CD14-positive monocyte (primary cell): ENCODE measurements at regions not wholly inside any gene's neighbourhood (a gene's known extent, or its start where the extent isn't known, plus 50 kb on each side); places are given as distances from the start of the nearest gene placed in this dataset.

ENCODE experiments used
- DNase-seq, 3 donors: peaks; one replicate each; pipeline ENCODE4 v3.0.0-alpha.2; 2011 to 2022
- H2AFZ ChIP-seq: 2 replicates; pipeline ENCODE4 v1.6.0; 2012; ENCODE audit warnings: mild to moderate bottlenecking, low read depth, low read length, inconsistent platforms; ENCODE audit not compliant: insufficient read depth, poor library complexity, severe bottlenecking
- H3K27ac ChIP-seq, 2 donors: 1 replicate in 1 of 2; 2 replicates in 1 of 2; pipeline ENCODE4 v1.5.1; 2012 to 2013; ENCODE audit warnings: low read length in 2 of 2, control low read depth in 1 of 2, inconsistent platforms in 1 of 2, low read depth in 1 of 2, mild to moderate bottlenecking in 1 of 2
- H3K27me3 ChIP-seq, 2 donors: one replicate each; pipeline versions ENCODE4 v1.6.0 to v1.6.1; 2011 to 2013; ENCODE audit warnings: low read length in 2 of 2; ENCODE audit not compliant: control insufficient read depth in 2 of 2, insufficient read depth in 2 of 2
- H3K36me3 ChIP-seq, 2 donors: replicated peaks in 1 of 2; 1 replicate in 1 of 2; 2 replicates in 1 of 2; pipeline versions ENCODE4 v1.5.1 to v1.6.1; 2012 to 2013; ENCODE audit warnings: low read length in 2 of 2, control low read depth in 1 of 2, inconsistent platforms in 1 of 2, mild to moderate bottlenecking in 1 of 2; ENCODE audit not compliant: insufficient read depth in 2 of 2, control insufficient read depth in 1 of 2
- H3K4me1 ChIP-seq, 2 donors: 1 replicate in 1 of 2; 2 replicates in 1 of 2; pipeline versions ENCODE4 v1.5.1 to v1.6.1; 2012 to 2013; ENCODE audit warnings: low read length in 2 of 2, control low read depth in 1 of 2, inconsistent platforms in 1 of 2, mild to moderate bottlenecking in 1 of 2, moderate library complexity in 1 of 2; ENCODE audit not compliant: insufficient read depth in 2 of 2, control insufficient read depth in 1 of 2
- H3K4me2 ChIP-seq: replicated peaks from 2 replicates; pipeline ENCODE3; 2012; ENCODE audit warnings: low read length, moderate library complexity, mild to moderate bottlenecking; ENCODE audit not compliant: poor library complexity, severe bottlenecking; ENCODE audit errors: extremely low read depth
- H3K4me3 ChIP-seq, 3 experiments: fragments of 200-600 bp in 1 of 3; sonication (generic) in 1 of 3; replicated peaks in 1 of 3; 1 replicate in 2 of 3; 2 replicates in 1 of 3; pipeline ENCODE4 v1.5.1; 2011 to 2013; ENCODE audit warnings: low read length in 3 of 3, mild to moderate bottlenecking in 3 of 3, control low read depth in 2 of 3, low read depth in 2 of 3, inconsistent platforms in 1 of 3, moderate library complexity in 1 of 3
- H3K79me2 ChIP-seq: 2 replicates; pipeline ENCODE4 v1.6.0; 2012; ENCODE audit warnings: mild to moderate bottlenecking, control low read depth, inconsistent platforms, low read length, moderate library complexity; ENCODE audit not compliant: insufficient read depth
- H3K9ac ChIP-seq: 2 replicates; pipeline ENCODE4 v1.6.0; 2017; ENCODE audit warnings: low read length, mild to moderate bottlenecking; ENCODE audit not compliant: insufficient read depth, poor library complexity, severe bottlenecking
- H3K9me3 ChIP-seq, 2 donors: replicated peaks in 1 of 2; 1 replicate in 1 of 2; 2 replicates in 1 of 2; pipeline versions ENCODE4 v1.5.1 to v1.6.1; 2012 to 2013; ENCODE audit warnings: low read length in 2 of 2, control low read depth in 1 of 2; ENCODE audit not compliant: control insufficient read depth in 1 of 2, insufficient read depth in 1 of 2
- H4K20me1 ChIP-seq: 2 replicates; pipeline ENCODE4 v1.6.0; 2012; ENCODE audit warnings: mild to moderate bottlenecking, low read length, control low read depth, moderate library complexity; ENCODE audit not compliant: insufficient read depth
- H3K27ac Mint-ChIP-seq, 7 donors: one replicate each; pipeline ENCODE4 v1.8.0; 2020; ENCODE audit warnings: mild to moderate bottlenecking in 7 of 7, mixed read lengths in 7 of 7, moderate library complexity in 6 of 7, inconsistent platforms in 2 of 7
- H3K27me3 Mint-ChIP-seq, 3 donors: one replicate each; pipeline ENCODE4 v1.8.0; 2021 to 2022; ENCODE audit warnings: low read depth in 3 of 3, mild to moderate bottlenecking in 3 of 3, mixed read lengths in 3 of 3, moderate library complexity in 3 of 3, inconsistent platforms in 1 of 3
- H3K36me3 Mint-ChIP-seq, 2 donors: one replicate each; pipeline ENCODE4 v1.8.0; 2020; ENCODE audit warnings: mixed read lengths in 2 of 2, inconsistent platforms in 1 of 2, mild to moderate bottlenecking in 1 of 2
- H3K4me1 Mint-ChIP-seq: one replicate; pipeline ENCODE4 v1.8.0; 2020; ENCODE audit warnings: mild to moderate bottlenecking, mixed read lengths
- H3K4me3 Mint-ChIP-seq, 2 donors: one replicate each; pipeline ENCODE4 v1.8.0; 2020; ENCODE audit warnings: mild to moderate bottlenecking in 2 of 2, mixed read lengths in 2 of 2, moderate library complexity in 1 of 2
- H3K9me3 Mint-ChIP-seq, 7 donors: one replicate each; pipeline ENCODE4 v1.8.0; 2020 to 2022; ENCODE audit warnings: mixed read lengths in 7 of 7, mild to moderate bottlenecking in 6 of 7, moderate library complexity in 6 of 7, inconsistent platforms in 2 of 7
- WGBS: methylation state at CpG from one replicate; pipeline ENCODE4 v1.1.5; 2013; ENCODE audit warnings: missing lambda C conversion rate; ENCODE audit not compliant: insufficient coverage; 5-methylcytosine and 5-hydroxymethylcytosine counted together
- intact Hi-C, 2 donors: fragments of 100-400 bp; cut with micrococcal nuclease; formaldehyde crosslinking; loops; one replicate each; pipeline versions ENCODE4 v1.15.0 to v1.15.1; 2023
- TF ChIP-seq, protein P1 (sequence below): fragments of 200-600 bp; IDR thresholded peaks from one replicate; pipeline ENCODE4 v1.8.0; 2022; ENCODE audit warnings: antibody characterized with exemption, mild to moderate bottlenecking

DNA sequence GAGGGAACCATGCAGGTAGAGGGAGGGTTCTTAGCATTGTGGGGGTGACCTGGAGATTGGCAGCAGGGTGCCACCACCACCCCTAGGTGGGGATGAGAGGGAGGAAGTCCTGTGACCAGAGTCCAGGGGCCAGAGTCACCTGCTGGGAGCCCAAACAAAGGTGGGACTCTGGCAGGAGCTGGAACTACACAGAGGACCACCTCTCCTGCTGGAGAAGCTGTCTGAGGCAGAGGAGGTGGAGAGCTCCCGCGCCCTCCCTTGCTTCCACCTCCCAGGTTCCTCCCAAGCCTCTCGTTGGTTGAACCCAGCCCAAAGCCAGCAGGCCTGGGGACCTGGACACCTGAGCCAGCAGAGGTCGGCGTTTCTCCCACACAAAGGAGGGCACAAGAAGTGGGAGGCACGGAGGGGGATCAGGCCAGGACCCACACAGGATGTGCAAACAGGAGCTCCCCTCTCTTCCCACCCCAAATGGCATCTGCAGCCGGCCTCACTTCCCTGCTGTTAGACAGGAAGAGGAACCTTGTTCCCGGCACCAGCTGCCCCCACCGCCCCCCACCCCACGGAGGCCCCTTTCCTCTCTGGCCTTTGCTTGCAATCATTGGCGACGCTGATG lies 154.6 kb downstream of the SEC14L1 start:
- Histone ChIP-seq H2AFZ (peak overlapping the region; percentile 53), H3K79me2 (no peaks in the 10 kb centered on the region), H3K27me3 (no peaks in the 10 kb centered on the region), H3K9me3 (no peaks in the 10 kb centered on the region), H3K4me1 (peaks cover 7 to 16% of the 10 kb centered on the region in 2 donors), H4K20me1 (no peaks in the 10 kb centered on the region), H3K4me3 (no peak overlapping the region), H3K4me2 (peak overlapping the region; percentile 5), H3K27ac (no peak overlapping the region), H3K9ac (no peak overlapping the region), H3K36me3 (no peaks in the 10 kb centered on the region)
- Mint-ChIP-seq H3K4me3 (no peak overlapping the region), H3K9me3 (peaks cover 0 to 4% (median 0%) of the 10 kb centered on the region in 7 donors), H3K4me1 (peaks cover 17% of the 10 kb centered on the region), H3K27me3 (peaks cover 1 to 8% (median 5%) of the 10 kb centered on the region in 3 donors), H3K36me3 (no peaks in the 10 kb centered on the region), H3K27ac (no peak overlapping the region)
- WGBS, result 0% methylated on average over 4 of the region's 12 CpGs
- TF ChIP-seq, protein P1, sequence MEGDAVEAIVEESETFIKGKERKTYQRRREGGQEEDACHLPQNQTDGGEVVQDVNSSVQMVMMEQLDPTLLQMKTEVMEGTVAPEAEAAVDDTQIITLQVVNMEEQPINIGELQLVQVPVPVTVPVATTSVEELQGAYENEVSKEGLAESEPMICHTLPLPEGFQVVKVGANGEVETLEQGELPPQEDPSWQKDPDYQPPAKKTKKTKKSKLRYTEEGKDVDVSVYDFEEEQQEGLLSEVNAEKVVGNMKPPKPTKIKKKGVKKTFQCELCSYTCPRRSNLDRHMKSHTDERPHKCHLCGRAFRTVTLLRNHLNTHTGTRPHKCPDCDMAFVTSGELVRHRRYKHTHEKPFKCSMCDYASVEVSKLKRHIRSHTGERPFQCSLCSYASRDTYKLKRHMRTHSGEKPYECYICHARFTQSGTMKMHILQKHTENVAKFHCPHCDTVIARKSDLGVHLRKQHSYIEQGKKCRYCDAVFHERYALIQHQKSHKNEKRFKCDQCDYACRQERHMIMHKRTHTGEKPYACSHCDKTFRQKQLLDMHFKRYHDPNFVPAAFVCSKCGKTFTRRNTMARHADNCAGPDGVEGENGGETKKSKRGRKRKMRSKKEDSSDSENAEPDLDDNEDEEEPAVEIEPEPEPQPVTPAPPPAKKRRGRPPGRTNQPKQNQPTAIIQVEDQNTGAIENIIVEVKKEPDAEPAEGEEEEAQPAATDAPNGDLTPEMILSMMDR, result no peak
- no peak for DNase-seq
- intact Hi-C loops, result no loop called here

DNA sequence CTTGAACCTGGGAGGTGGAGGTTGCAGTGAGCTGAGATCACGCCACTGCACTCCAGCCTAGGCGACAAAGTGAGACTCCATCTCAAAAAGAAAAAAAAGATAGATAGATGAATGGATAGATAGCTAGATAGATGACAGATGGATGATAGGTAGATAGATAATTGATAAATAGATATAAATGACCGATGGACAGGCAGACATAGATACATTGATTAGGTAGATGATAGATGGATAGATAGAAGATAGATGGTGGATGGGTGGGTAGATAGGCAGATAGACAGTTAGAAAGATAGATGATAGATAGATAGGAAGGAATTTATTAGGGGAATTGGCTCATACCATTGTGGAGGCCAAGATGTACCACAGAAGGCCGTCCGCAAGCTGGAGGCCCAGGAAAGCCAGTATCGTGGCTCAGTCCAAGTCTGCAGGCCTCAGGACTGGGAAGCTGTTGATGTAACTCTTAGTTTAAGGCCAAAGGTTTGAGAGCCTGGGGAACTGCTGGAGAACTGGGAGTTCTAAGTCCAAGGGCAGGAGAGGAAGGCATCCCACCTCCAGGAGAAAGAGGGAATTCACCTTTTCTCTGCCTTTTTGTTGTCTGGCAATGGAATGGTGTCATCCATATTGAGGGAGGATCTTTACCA lies 156.1 kb downstream of the SEC14L1 start:
- H3K4me3 Mint-ChIP-seq, result no peak overlapping the region
- intact Hi-C loops, result no loop called here
- Histone ChIP-seq H3K36me3 (no peaks in the 10 kb centered on the region), H3K27ac (no peak overlapping the region), H3K4me3 (no peak overlapping the region), H3K9me3 (no peaks in the 10 kb centered on the region), H3K79me2 (no peaks in the 10 kb centered on the region), H4K20me1 (no peaks in the 10 kb centered on the region), H3K27me3 (no peaks in the 10 kb centered on the region), H3K4me1 (peaks cover 7 to 14% of the 10 kb centered on the region in 2 donors), H2AFZ (no peak overlapping the region), H3K9ac (no peak overlapping the region), H3K4me2 (no peak overlapping the region)
- no peak for DNase-seq
- H3K9me3 Mint-ChIP-seq, result peaks cover 0 to 4% (median 0%) of the 10 kb centered on the region in 7 donors
- peaks cover 14% of the 10 kb centered on the region for H3K4me1 Mint-ChIP-seq
- H3K27ac Mint-ChIP-seq, result peak overlapping the region in 1 of 7 donors; percentile 18
- H3K36me3 Mint-ChIP-seq, result no peaks in the 10 kb centered on the region
- H3K27me3 Mint-ChIP-seq, result peaks cover 1 to 8% (median 7%) of the 10 kb centered on the region in 3 donors
- TF ChIP-seq, protein P1, result no peak
- WGBS, result 96% methylated on average over 5 of the region's 6 CpGs
